ENCODE measurements at regions not wholly inside any gene's neighbourhood (a gene's known extent, or its start where the extent isn't known, plus 50 kb on each side); places are given as distances from the start of the nearest gene placed in this dataset.

DNA sequence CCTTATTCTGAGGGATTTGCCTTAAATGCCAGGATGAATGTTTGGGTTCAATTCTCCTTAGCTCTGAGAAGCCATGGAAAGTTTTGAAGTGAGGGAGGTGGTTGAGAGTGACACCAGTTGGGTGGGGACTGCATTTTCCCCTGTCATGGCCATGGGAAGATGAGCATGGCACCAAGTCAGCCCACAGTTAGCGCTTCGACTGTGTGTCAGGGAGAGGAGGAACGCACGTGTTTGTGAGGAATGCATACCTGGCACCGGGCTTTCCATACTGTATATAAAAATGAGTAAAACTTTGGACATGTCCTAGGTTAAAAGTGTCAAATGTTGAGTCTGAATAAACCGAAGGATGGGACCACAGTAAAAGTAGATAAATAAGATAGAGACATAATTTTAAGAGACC, 187.5 kb upstream of the KL start:
- no peak overlapping the region for H3K27ac ChIP-seq
- no peaks in the 10 kb centered on the region for H3K27me3 ChIP-seq
- TF ChIP-seq, protein P1, sequence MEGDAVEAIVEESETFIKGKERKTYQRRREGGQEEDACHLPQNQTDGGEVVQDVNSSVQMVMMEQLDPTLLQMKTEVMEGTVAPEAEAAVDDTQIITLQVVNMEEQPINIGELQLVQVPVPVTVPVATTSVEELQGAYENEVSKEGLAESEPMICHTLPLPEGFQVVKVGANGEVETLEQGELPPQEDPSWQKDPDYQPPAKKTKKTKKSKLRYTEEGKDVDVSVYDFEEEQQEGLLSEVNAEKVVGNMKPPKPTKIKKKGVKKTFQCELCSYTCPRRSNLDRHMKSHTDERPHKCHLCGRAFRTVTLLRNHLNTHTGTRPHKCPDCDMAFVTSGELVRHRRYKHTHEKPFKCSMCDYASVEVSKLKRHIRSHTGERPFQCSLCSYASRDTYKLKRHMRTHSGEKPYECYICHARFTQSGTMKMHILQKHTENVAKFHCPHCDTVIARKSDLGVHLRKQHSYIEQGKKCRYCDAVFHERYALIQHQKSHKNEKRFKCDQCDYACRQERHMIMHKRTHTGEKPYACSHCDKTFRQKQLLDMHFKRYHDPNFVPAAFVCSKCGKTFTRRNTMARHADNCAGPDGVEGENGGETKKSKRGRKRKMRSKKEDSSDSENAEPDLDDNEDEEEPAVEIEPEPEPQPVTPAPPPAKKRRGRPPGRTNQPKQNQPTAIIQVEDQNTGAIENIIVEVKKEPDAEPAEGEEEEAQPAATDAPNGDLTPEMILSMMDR (IDR thresholded peaks at IDR 0.05; ENCODE audit: low read depth, low read length): no peak
- no peak overlapping the region for H3K4me3 ChIP-seq
- no peaks in the 10 kb centered on the region for H3K9me3 ChIP-seq (ENCODE audit: low read depth)
- H3K36me3 ChIP-seq: no peaks in the 10 kb centered on the region
- DNase-seq (ENCODE audit: low read depth in 1 of 2, low spot score in 1 of 2): no peak
- H3K4me1 ChIP-seq (ENCODE audit: low read depth): no peaks in the 10 kb centered on the region

DNA sequence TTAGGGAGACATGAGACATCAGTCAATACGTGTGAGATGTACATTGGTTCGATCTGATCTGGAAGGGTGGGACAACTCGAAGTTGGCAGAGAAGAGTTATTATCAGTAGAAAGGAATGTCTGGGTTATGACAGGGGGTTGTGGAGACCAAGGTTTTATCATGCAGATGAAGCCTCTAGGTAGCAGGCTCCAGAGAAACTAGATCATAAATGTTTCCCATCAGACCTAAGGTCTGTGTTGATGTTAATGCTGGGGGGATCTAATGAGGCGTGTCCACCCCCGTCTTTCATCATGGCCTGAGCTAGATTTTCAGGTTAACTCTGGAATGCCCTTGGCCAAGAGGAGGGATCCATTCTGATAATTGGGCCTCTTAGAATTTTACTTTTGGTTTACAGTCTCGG, 187.0 kb upstream of the KL start:
- Histone ChIP-seq H3K4me3 (no peak overlapping the region), H3K27me3 (no peaks in the 10 kb centered on the region), H3K4me1 (ENCODE audit: low read depth) (no peaks in the 10 kb centered on the region), H3K27ac (no peak overlapping the region), H3K36me3 (no peaks in the 10 kb centered on the region), H3K9me3 (ENCODE audit: low read depth) (no peaks in the 10 kb centered on the region)
- no peak for DNase-seq (ENCODE audit: low read depth in 1 of 2, low spot score in 1 of 2)
- TF ChIP-seq, protein P1 (IDR thresholded peaks at IDR 0.05; ENCODE audit: low read depth, low read length): no peak

DNA sequence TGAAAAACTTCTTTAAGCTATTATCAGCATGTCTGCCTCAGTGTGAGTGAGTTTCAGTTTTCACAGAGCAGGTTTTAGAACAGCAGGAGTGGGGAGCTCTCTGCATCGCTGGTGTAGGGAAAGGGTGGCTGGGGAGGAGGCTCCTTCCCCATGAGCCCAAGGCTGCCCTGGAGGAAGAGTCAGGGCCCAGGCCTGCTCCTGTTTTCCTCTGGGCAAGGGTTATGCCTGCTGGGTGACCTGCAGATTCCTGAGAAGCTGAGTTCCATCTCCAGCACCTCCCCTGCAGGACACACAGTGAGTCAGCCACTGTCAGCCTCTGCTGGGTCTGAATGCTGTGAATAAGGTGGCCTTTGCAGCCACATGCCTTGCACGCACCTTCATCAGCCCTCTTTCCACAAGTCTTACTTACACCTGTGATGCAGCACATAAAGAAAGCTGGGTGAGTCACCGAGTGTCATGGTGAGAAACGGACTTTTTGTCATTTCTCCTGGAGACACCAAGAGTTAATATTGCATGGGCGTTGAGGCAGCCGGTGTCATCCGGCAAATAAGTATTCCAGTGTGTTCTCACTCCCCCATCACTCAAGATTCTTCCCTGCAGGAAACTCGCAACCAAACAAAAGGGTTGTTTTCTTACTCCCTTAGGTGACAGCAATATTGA, 186.4 kb upstream of the KL start:
- TF ChIP-seq, protein P1 (IDR thresholded peaks at IDR 0.05; ENCODE audit: low read depth, low read length): no peak
- H3K27ac ChIP-seq: no peak overlapping the region
- H3K36me3 ChIP-seq: no peaks in the 10 kb centered on the region
- no peaks in the 10 kb centered on the region for H3K4me1 ChIP-seq (ENCODE audit: low read depth)
- peak in 1 of 2 donors; percentile 20 for DNase-seq (ENCODE audit: low read depth in 1 of 2, low spot score in 1 of 2)
- no peaks in the 10 kb centered on the region for H3K9me3 ChIP-seq (ENCODE audit: low read depth)
- H3K4me3 ChIP-seq: no peak overlapping the region
- H3K27me3 ChIP-seq: no peaks in the 10 kb centered on the region

DNA sequence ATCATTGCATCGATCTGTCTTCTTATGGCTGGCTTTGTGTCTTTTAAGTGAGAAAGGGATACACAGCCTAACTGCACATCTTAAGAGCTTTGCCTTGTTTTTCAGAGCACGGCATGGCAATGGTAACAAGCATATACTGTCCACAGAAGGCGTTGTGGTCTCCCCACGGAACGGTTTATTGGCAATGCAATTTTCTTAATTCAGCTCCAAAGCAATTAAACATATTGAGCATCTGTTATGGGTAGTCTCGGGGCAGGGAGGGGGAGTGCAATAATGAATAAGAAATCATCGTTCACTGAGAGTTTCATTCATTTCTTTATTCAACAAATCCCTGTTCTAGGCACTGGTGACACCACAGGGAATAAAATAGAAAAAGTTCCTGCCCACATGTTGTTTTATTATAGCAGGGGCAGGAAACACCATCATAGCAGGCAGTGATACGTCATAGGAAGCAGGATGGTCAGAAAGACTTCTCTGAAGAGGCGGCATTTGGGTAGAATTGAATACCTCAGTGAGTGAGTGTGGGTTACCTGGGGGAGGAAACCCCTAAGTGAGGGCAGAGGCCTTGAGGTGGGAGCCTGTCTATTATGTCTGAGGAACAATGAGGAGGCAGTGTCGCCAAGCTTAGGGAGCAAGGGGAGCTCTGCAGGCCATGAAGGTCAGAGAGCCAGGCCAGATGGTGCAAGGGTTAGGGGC, 185.7 kb upstream of the KL start:
- Histone ChIP-seq H3K4me1 (ENCODE audit: low read depth) (no peaks in the 10 kb centered on the region), H3K27ac (no peak overlapping the region), H3K4me3 (no peak overlapping the region), H3K9me3 (ENCODE audit: low read depth) (no peaks in the 10 kb centered on the region), H3K27me3 (no peaks in the 10 kb centered on the region), H3K36me3 (no peaks in the 10 kb centered on the region)
- no peak for DNase-seq (ENCODE audit: low read depth in 1 of 2, low spot score in 1 of 2)
- TF ChIP-seq, protein P1 (IDR thresholded peaks at IDR 0.05; ENCODE audit: low read depth, low read length): no peak

DNA sequence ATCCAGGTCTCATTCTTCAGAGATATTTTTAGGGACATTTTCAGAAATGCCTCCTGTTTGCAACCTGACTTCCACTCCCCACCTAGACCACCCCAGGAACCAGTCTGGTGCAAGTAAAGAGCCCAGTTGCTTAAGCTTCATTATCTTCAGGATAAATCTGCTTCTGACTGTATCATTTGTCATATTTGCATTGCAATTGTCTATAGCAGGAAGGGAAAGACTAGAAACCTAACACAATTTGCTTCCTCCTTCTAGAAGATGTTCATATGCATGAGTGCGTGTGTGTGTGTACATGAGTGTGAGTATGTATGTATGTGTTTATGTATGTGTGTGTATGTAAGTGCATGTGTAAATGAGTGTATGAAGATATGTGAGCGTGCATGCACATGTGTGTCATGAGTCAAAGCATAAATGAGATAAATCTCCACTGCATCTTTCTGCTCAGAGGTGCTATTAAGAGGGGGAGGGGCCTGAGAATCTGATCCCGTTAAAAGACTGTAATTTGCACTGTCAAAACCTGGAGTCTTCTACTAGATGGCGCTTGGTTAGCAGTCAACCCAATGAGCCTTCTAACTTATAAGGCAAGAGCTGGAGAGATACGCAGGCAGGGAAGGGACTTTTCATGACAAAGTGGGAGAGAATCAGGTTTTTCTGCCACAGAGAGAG, 178.8 kb upstream of the KL start:
- DNase-seq (ENCODE audit: low read depth in 1 of 2, low spot score in 1 of 2): no peak
- Histone ChIP-seq H3K27me3 (no peaks in the 10 kb centered on the region), H3K4me3 (no peak overlapping the region), H3K9me3 (ENCODE audit: low read depth) (no peaks in the 10 kb centered on the region), H3K4me1 (ENCODE audit: low read depth) (no peaks in the 10 kb centered on the region), H3K27ac (no peak overlapping the region), H3K36me3 (no peaks in the 10 kb centered on the region)
- TF ChIP-seq, protein P1 (IDR thresholded peaks at IDR 0.05; ENCODE audit: low read depth, low read length): no peak

Data from cardiac muscle cell (in vitro differentiated cells and primary cell).